ENCODE measurements at regions not wholly inside any gene's neighbourhood (a gene's known extent, or its start where the extent isn't known, plus 50 kb on each side); places are given as distances from the start of the nearest gene placed in this dataset.

DNA sequence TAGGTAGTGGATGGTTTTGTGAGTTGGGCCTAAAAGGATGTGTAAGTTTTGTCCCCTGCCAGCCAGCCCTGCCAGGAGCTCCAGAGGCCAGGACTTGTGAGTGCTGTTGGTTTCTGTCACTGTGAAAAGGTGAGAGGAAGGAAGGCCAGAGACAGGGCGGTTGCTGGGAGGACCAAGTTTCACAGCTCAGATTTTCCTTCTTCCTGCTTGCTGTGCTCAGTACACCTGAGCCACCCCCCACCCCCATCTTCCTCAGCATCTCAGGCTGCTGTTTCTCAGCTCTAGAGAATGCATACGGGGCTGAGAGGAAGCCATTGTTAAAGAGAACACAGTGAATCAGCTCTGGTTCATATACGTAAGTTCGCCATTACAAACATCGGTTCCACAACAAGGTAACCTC lies 139.9 kb downstream of the BUB3 start:
- TF ChIP-seq EZH2 (IDR thresholded peaks at IDR 0.05; ENCODE audit: insufficient read depth, poor library complexity, severe bottlenecking) (no peak), EZH2phosphoT487 (IDR thresholded peaks at IDR 0.05; ENCODE audit: insufficient read depth, low read depth) (no peak)

Data from GM23248 (cell line).